ENCODE measurements at regions not wholly inside any gene's neighbourhood (a gene's known extent, or its start where the extent isn't known, plus 50 kb on each side); places are given as distances from the start of the nearest gene placed in this dataset.
A peak's percentile ranks its signal among the peaks of the same experiment; 100 is the strongest.

- H3K27me3 ChIP-seq (ENCODE audit: insufficient read depth in 3 of 3, low read length in 2 of 3) = peaks cover 2 to 13% (median 6%) of the 10 kb centered on the region in 3 donors
- H3K9me3 ChIP-seq = no peaks in the 10 kb centered on the region
- ATAC-seq (no peak), DNase-seq (no peak)
- 85 to 91% (median 89%) methylated on average over 3 of the region's 3 CpGs for WGBS, 3 donors
- H3K4me1 ChIP-seq = no peaks in the 10 kb centered on the region
- H3K27ac ChIP-seq = no peak overlapping the region
- intact Hi-C loops (cut with DNase I) = no loop called here
- TF ChIP-seq, protein P1, sequence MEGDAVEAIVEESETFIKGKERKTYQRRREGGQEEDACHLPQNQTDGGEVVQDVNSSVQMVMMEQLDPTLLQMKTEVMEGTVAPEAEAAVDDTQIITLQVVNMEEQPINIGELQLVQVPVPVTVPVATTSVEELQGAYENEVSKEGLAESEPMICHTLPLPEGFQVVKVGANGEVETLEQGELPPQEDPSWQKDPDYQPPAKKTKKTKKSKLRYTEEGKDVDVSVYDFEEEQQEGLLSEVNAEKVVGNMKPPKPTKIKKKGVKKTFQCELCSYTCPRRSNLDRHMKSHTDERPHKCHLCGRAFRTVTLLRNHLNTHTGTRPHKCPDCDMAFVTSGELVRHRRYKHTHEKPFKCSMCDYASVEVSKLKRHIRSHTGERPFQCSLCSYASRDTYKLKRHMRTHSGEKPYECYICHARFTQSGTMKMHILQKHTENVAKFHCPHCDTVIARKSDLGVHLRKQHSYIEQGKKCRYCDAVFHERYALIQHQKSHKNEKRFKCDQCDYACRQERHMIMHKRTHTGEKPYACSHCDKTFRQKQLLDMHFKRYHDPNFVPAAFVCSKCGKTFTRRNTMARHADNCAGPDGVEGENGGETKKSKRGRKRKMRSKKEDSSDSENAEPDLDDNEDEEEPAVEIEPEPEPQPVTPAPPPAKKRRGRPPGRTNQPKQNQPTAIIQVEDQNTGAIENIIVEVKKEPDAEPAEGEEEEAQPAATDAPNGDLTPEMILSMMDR (IDR thresholded peaks at IDR 0.05) = no peak
- H3K36me3 ChIP-seq (ENCODE audit: insufficient read depth in 1 of 2, low read depth in 1 of 2) = no peaks in the 10 kb centered on the region
- H3K4me3 ChIP-seq = no peak overlapping the region
These were observed 420.3 kb upstream of the POU3F3 start for GRCh38 chr2:104433657-104434056.

- TF ChIP-seq, protein P1 (IDR thresholded peaks at IDR 0.05) = no peak
- H3K27me3 ChIP-seq (ENCODE audit: insufficient read depth in 3 of 3, low read length in 2 of 3) = peaks cover 2 to 13% (median 6%) of the 10 kb centered on the region in 3 donors
These were observed 419.6 kb upstream of the POU3F3 start for GRCh38 chr2:104434318-104434792.

DNA sequence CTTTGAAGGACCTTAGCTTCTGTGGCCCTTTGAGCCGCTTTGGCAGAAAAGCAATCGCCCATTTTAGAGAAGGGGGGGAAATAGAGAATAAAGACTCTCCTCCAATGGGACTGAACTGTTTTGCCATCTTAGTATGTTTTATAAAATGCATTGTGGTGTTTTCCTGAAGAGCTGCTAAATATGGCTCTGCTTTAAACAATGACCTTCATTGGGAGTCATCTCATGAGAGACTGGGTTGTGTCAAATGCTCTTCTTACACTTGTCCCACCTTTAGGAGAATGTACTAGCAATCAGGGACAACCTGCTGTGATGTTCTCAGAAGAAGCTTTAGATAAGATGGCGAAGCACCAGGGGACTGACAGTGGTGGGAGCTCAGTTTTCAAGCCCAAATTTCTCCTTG is 418.9 kb upstream of the POU3F3 start:
- TF ChIP-seq, protein P1 (IDR thresholded peaks at IDR 0.05) = no peak
- intact Hi-C loops (cut with DNase I) = no loop called here
- peaks cover 2 to 13% (median 6%) of the 10 kb centered on the region in 3 donors for H3K27me3 ChIP-seq (ENCODE audit: insufficient read depth in 3 of 3, low read length in 2 of 3)
- no peaks in the 10 kb centered on the region for H3K4me1 ChIP-seq
- no peak overlapping the region for H3K27ac ChIP-seq
- no peak overlapping the region for H3K4me3 ChIP-seq
- WGBS, 3 donors = 84 to 88% (median 87%) methylated on average over 3 of the region's 3 CpGs
- H3K9me3 ChIP-seq = no peaks in the 10 kb centered on the region
- H3K36me3 ChIP-seq (ENCODE audit: insufficient read depth in 1 of 2, low read depth in 1 of 2) = no peaks in the 10 kb centered on the region
- ATAC-seq (no peak), DNase-seq (no peak)

More at GRCh38 chr2:104434318-104434792, 419.6 kb upstream of the POU3F3 start:
- peak in 1 of 2 donors; percentile 42 for DNase-seq
- 9 to 10% (median 9%) methylated on average over 13 of the region's 13 CpGs for WGBS, 3 donors
- H3K9me3 ChIP-seq = no peaks in the 10 kb centered on the region
- no peak overlapping the region for H3K27ac ChIP-seq
- intact Hi-C loops (cut with DNase I) = no loop called here
- H3K4me3 ChIP-seq = no peak overlapping the region
- H3K36me3 ChIP-seq (ENCODE audit: insufficient read depth in 1 of 2, low read depth in 1 of 2) = no peaks in the 10 kb centered on the region
- no peaks in the 10 kb centered on the region for H3K4me1 ChIP-seq
- ATAC-seq = no peak

DNA sequence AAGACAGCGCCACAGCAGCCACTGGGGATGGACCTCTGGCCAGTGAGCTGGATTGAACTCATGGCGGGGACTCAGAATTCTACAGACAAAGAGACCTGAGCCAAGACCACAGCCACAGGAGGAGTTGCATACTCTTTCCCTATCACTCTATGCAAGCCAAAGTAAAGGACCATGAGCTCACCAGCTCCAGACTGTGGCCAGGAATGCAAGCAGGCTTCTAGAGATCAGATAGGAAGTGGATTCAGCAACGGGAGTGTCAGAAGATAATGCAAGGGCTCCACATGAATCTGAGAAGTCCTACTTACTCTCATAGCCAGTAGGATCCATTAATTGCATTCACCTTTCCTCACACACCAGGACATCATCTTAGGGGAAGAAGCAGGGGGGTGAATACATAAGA is 415.4 kb upstream of the POU3F3 start:
- ATAC-seq = no peak
- TF ChIP-seq, protein P1 (IDR thresholded peaks at IDR 0.05) = no peak
- H3K9me3 ChIP-seq = no peaks in the 10 kb centered on the region
- H3K27ac ChIP-seq = no peak overlapping the region
- H3K36me3 ChIP-seq (ENCODE audit: insufficient read depth in 1 of 2, low read depth in 1 of 2) = no peaks in the 10 kb centered on the region
- intact Hi-C loops (cut with DNase I) = no loop called here
- H3K4me3 ChIP-seq = no peak overlapping the region
- WGBS, 3 donors = 84 to 87% (median 87%) methylated on average over 3 of the region's 3 CpGs
- DNase-seq = no peak
- H3K4me1 ChIP-seq = no peaks in the 10 kb centered on the region
- H3K27me3 ChIP-seq (ENCODE audit: insufficient read depth in 3 of 3, low read length in 2 of 3) = peaks cover 2 to 11% (median 4%) of the 10 kb centered on the region in 3 donors

- Histone ChIP-seq H3K9me3 (no peaks in the 10 kb centered on the region), H3K4me1 (no peaks in the 10 kb centered on the region), H3K27me3 (ENCODE audit: insufficient read depth in 3 of 3, low read length in 2 of 3) (no peaks in the 10 kb centered on the region), H3K27ac (no peak overlapping the region), H3K36me3 (ENCODE audit: insufficient read depth in 1 of 2, low read depth in 1 of 2) (no peaks in the 10 kb centered on the region), H3K4me3 (no peak overlapping the region)
- no peak for ATAC-seq
- intact Hi-C loops (cut with DNase I) = no loop called here
- TF ChIP-seq, protein P1 (IDR thresholded peaks at IDR 0.05) = no peak
- no peak for DNase-seq
- WGBS, 3 donors = 82 to 92% (median 88%) methylated on average over 5 of the region's 5 CpGs
These were observed 410.8 kb upstream of the POU3F3 start for GRCh38 chr2:104443145-104443544.

Measured in psoas muscle (tissue), 7 donors.